ENCODE measurements at regions not wholly inside any gene's neighbourhood (a gene's known extent, or its start where the extent isn't known, plus 50 kb on each side); places are given as distances from the start of the nearest gene placed in this dataset.

DNA sequence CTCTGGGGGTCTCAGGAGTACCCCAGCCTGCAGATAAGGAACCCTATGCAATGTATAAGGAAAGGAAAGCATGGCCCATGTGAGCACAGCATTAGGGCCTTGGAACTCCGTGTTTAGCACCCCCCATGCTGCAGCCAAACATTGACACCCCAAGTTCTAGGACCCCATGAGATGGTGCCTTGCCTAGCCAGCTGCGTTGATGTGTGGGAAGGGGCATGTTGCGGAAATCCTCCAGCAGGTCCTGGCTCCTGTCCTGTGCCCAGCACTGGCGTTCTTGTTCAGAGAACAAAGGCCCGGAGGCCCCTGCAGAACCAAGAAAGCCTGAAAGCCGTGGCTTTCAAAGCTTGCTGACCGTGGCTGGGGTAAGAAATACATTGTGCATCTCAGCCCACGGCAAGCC is 99.4 kb upstream of the DIO3 start:
- Mint-ChIP-seq H3K4me3 (no peak overlapping the region), H3K9me3 (no peaks in the 10 kb centered on the region), H3K36me3 (peaks cover 0 to 5% (median 1%) of the 10 kb centered on the region in 3 donors), H3K4me1 (peaks cover 2 to 3% (median 3%) of the 10 kb centered on the region in 4 donors), H3K27ac (no peak overlapping the region), H3K27me3 (peaks cover 7 to 31% (median 22%) of the 10 kb centered on the region in 5 donors)
- DNase-seq (no peak), ATAC-seq (no peak)
- POLR2A ChIA-PET = no interaction called here

DNA sequence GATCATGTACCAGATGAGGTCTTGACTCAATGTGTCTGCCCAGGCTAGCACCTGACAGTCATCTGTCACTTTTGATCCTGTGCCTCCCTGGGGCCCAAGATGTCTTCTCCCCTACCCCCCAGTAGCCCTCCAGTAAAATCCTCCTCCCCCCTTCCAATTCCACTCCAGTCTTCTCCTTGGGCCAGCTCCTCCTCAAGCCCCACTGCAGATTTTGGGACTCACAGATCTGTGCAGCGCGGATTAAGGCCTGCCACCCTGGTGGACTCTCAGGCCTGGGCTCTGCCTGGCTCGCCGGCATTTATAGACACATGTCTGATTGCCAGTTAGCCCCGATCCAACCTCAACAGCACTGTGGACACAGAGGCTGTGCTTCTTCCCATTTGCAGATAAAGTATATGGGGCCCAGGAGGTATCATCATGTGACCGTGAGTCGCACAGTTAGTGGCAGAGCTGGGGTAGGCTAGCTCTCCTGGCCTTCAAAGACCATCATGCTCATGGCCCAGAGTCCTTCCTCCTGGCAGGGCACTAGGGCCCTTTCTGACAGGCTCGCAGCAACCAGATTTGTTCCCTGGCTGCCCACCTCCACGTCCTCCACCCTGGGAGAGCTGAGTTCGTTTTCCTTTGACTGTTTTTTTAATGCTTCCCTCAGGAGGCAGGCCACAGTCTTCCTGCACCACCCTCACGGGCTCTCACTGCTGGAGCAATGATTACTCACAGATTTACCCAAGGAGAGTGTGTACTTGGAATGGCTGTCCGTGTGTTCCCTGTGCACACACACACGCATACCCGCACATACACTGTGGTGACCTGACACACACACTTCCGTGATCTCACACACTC is 98.3 kb upstream of the DIO3 start:
- H3K4me1 Mint-ChIP-seq = peaks cover 0 to 2% (median under 1%) of the 10 kb centered on the region in 4 donors
- no peaks in the 10 kb centered on the region for H3K9me3 Mint-ChIP-seq
- POLR2A ChIA-PET = no interaction called here
- peaks cover 0 to 5% (median 0%) of the 10 kb centered on the region in 3 donors for H3K36me3 Mint-ChIP-seq
- no peak for ATAC-seq
- H3K27me3 Mint-ChIP-seq = peaks cover 9 to 34% (median 24%) of the 10 kb centered on the region in 5 donors
- H3K27ac Mint-ChIP-seq = no peak overlapping the region
- H3K4me3 Mint-ChIP-seq = no peak overlapping the region
- no peak for DNase-seq

DNA sequence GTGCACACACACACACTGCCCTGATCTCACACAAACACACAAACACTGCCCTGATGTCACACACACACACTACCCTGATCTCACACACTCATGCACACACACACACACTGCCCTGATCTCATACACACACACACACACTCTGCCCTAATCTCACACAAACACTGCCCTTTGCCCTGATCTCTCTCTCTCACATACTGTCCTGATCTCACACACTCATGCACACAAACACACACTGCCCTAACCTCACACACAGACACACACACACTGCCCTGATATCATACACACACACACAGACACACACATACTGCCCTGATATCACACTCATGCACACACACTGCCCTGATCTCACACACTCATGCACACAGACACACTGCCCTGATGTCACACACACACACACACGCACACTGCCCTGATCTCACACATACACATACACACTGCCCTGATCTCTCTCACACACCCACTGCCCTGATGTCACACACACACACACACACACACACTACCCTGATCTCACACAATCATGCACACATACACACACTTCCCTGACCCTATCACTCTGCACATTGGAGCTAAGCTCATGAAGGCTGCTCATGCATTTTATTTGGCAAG is 97.6 kb upstream of the DIO3 start:
- no peak overlapping the region for H3K4me3 Mint-ChIP-seq
- POLR2A ChIA-PET = no interaction called here

DNA sequence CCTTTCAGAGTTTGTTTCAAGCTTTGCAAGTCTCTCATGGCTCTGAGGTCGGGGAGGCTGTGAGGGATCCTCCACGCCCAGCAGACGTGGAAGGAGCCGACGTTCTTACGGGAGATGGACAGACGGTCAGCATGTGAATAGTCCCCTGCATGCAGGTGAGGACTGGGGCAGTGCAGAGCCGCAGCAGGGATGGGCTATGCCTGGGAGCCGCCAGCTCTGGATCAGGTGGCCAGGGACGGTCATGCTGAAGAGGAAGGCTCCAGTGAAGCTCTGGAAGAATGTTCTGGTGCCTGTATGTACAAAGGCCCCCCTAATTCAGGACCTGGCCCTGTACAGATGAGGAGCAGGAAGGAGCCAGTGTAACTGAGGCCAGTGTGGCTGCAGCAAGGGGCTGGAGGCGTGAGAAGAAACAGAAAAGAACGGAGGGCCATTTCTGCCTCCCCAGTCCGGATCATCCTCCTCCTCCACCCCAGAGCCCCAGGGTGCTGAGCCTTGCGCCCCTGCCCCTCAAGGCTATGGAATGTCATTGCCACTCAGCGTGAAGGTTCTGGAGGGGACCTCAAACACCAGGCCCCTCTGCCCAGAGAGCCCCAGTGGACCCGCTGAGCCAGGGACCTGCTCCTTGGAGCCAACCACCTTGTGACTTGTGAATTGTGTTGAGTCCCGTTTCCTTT is 96.8 kb upstream of the DIO3 start:
- no peak for ATAC-seq
- no peak for DNase-seq
- Mint-ChIP-seq H3K9me3 (no peaks in the 10 kb centered on the region), H3K27ac (no peak overlapping the region), H3K36me3 (peaks cover 0 to 5% (median 0%) of the 10 kb centered on the region in 3 donors), H3K4me3 (no peak overlapping the region), H3K27me3 (peaks cover 9 to 34% (median 22%) of the 10 kb centered on the region in 5 donors), H3K4me1 (no peaks in the 10 kb centered on the region)
- POLR2A ChIA-PET = no interaction called here

More for the DNA sequence above, 97.6 kb upstream of the DIO3 start:
- H3K27me3 Mint-ChIP-seq = peaks cover 9 to 34% (median 24%) of the 10 kb centered on the region in 5 donors
- no peak for DNase-seq
- ATAC-seq = no peak
- H3K9me3 Mint-ChIP-seq = no peaks in the 10 kb centered on the region
- peaks cover 0 to 5% (median 0%) of the 10 kb centered on the region in 3 donors for H3K36me3 Mint-ChIP-seq
- H3K4me1 Mint-ChIP-seq = peaks cover 0 to 2% (median under 1%) of the 10 kb centered on the region in 4 donors
- no peak overlapping the region for H3K27ac Mint-ChIP-seq

DNA sequence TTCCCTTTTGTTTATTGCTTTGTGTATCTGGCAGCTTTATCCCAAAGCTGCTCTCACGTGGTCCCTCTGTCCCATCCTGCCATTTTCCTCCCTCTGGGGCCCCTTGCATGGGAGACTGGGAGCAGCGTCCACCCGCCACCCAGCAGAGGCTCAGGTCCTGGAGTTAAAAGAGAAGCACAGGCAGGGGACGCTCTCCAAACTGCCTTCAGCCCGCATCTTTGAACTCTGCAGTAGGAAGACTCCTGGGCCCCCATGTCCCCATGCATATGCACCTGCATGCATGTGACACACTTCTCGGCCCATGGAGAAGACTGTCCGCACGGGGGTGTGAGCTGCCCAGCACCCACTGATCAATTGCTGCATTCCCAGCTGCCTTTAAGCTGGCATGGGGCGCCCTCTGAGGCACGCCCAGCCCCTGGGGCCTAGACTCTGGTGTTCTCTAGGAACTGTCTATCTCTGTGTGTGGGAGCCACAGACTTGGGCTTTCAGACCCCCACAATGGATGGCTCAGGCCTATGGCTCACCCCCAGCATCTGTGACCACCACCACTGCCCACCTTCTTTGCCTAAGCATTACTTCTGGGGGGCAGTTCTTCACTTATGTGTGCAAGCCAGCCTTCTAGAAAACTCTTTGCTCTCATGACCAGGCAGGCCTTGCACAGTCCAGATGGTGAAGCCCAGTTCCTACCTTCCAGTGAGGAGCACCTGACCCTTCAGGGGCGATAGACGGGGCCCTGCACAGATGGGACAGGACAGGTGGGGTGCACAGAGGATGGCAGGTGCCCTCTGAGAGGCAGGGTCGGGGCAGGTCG is 96.1 kb upstream of the DIO3 start:
- no peak overlapping the region for H3K4me3 Mint-ChIP-seq
- POLR2A ChIA-PET = no interaction called here
- peaks cover 9 to 33% (median 18%) of the 10 kb centered on the region in 5 donors for H3K27me3 Mint-ChIP-seq
- DNase-seq (no peak), ATAC-seq (no peak)
- H3K36me3 Mint-ChIP-seq = peaks cover 0 to 3% (median 0%) of the 10 kb centered on the region in 3 donors
- H3K9me3 Mint-ChIP-seq = no peaks in the 10 kb centered on the region
- H3K4me1 Mint-ChIP-seq = no peaks in the 10 kb centered on the region
- peak overlapping the region in 1 of 10 donors; percentile 52 for H3K27ac Mint-ChIP-seq

DNA sequence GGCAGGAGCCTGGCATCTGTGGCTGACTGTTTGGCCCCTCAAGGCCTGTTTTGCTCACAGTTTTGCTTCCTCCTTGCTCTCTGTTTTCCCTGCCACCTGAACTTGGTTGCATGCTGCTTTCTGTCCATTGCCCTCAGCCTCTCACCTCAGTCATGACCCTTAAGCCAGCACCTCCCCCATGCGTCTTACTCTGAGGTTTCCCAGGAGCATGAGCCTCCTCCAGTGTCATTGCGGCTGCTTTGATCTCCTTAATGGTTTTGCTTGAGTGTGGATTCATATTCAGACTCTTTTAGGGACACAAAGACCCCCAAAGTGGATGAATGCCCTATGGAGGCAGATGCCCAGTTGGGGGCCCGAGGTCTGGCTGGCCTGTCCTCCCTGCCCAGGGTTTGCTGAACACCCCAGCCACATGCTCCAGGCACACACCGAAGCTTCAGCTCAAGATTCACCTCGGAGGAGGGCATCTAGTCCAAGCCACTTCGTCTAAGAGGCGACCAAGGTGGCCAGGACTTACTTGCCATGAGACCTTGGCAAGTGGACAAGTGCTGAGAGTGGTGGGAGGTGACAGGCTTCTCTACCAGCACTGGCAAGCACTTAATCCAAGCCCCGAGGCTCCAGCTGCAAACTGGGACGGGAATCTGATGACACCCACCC is 95.4 kb upstream of the DIO3 start:
- Mint-ChIP-seq H3K27ac (no peak overlapping the region), H3K4me3 (no peak overlapping the region), H3K36me3 (no peaks in the 10 kb centered on the region), H3K27me3 (peaks cover 5 to 26% (median 11%) of the 10 kb centered on the region in 5 donors), H3K4me1 (no peaks in the 10 kb centered on the region), H3K9me3 (no peaks in the 10 kb centered on the region)
- POLR2A ChIA-PET = no interaction called here
- ATAC-seq (no peak), DNase-seq (no peak)

DNA sequence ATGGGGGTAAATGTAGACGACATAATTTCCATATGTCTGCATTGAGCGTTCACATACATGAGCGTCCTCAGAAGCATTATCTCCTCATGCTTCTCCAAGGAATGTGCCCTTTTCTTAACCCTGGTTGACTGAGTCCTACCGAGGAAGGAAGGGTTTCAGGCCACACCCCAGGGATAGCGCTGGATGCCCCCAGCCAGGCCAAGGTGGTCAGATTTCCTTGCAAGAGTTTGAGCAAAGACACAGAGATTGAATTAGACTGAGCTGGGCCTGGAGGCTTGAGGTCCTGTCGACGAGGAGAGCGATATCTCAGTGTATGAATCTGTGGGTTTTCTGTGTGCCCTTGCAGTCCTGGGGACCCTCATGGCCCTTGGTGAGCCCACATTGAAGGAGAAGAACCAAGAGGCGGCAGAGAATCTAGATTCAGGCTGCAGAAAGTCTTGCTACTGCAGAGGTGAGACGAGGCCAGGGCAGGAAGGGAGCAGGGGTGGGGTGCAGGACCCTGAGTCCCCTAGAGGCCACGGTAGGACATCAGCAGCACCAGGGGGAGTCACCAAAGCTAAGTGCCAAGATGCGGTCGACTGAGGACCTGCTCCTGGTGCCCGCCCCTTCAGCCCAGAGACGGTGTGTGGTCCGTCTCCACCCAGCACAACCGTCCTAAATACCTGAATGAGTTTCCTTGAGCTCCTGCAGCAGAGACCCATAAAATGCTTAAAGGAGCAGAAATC is 94.7 kb upstream of the DIO3 start:
- Mint-ChIP-seq H3K4me3 (no peak overlapping the region), H3K36me3 (no peaks in the 10 kb centered on the region), H3K9me3 (no peaks in the 10 kb centered on the region), H3K27ac (no peak overlapping the region), H3K27me3 (peaks cover 5 to 21% (median 11%) of the 10 kb centered on the region in 5 donors), H3K4me1 (no peaks in the 10 kb centered on the region)
- no peak for ATAC-seq
- POLR2A ChIA-PET = no interaction called here
- DNase-seq = no peak

DNA sequence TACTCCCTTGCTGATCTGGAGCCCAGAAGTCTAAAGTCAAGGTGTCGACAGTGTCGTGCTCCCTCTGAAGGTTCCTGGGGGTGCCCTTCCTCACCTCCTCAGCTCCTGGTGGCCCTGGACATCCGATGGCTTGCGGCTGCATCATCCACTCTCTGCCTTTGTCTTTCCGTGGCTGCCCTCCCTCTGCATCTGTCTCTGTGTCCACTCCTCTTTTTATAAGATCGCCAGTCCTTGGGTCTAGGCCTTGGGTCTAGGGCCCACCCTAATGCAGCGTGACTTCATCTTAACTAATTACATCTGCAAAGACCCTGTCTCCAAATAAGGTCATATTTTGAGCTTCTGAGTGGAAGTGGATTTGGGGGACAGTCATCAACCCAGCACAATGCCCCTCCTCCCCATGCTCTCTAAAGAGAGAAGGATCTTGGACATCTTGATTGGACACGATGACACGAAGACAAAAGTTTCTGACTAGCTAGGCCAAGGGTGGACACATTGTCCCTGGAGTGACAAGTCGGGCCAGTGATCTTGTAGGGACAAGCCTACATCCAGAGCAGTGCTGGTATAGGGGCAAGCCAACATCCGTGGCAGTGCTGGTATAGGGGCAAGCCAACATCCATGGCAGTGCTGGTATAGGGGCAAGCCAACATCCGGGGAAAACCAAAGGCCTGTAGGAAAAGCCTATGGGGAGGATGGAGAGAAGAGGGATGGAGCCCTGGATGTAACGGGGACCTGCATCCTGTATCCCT is 93.9 kb upstream of the DIO3 start:
- Mint-ChIP-seq H3K9me3 (no peaks in the 10 kb centered on the region), H3K4me1 (no peaks in the 10 kb centered on the region), H3K27ac (peak overlapping the region in 1 of 10 donors; percentile 5), H3K36me3 (no peaks in the 10 kb centered on the region), H3K4me3 (no peak overlapping the region), H3K27me3 (peaks cover 3 to 20% (median 7%) of the 10 kb centered on the region in 5 donors)
- no peak for ATAC-seq
- POLR2A ChIA-PET = interaction anchor here (0.6 kb wide), 1 partner anchor 383 kb away, joined by 3 read pairs; no protein-coding TSS in a partner anchor
- DNase-seq = no peak

DNA sequence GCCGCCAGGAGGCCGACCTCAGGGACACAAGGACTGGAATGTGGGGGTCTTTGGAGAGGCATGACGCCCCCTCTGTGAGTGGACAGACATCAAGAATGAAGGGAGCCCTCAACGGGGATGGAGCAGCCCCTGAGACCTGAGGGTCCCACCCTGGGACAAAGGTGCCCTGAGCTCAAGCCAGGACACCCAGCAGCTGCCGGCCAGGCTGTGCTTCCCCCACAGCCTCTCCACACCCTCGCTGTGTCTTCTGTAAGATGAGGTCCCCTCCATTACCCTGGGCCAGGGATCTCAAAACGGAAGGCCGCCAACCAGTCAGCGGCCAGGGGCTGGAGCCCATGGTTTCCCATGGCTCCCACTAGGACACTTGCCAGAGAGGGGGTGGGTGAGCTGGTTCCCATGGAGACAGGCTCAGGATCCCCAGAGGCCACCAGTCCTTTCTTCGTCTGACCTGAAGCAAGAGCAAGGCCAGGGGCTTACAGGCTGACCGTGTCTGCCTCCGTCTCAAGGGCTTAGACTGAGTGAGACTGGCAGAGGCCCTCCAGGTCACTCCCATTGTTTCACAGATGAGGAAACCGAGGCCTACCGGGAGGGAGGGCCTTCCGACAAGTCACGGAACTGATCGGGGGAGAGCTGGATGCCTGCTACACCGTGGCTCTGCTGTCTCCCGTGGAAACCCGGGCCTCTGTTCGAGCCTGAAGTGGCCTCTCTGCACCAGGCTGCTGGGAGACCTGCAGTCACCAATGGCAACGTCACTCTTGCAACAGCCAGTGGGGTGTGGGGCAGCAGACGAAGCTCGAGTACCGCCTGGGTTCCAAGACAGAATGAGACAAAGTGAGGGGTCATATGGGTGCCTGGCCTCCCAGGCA is 91.7 kb upstream of the DIO3 start:
- H3K27ac Mint-ChIP-seq = peak overlapping the region in 1 of 10 donors; percentile 40
- no peaks in the 10 kb centered on the region for H3K9me3 Mint-ChIP-seq
- peaks cover 3 to 28% (median 12%) of the 10 kb centered on the region in 5 donors for H3K27me3 Mint-ChIP-seq

DNA sequence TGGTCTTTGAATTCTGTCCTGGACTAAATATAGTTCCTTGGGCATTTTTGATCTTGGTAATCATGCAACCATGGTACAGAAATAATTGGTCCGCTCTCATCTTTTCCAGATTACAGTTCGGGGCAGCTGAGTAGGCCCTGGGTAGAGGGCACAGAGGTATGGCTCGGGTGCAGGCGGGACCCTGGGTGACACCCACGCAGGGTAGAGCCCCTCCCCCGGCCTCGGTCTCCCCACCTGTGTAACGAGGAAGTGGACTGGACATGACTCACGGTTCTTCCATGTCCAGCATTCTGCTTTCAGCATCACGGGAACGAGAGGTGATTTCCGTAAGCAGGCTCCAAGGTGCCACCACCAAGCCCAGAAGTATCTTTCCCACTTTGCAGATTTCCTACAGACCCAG is 91.0 kb upstream of the DIO3 start:
- DNase-seq (no peak), ATAC-seq (no peak)
- no peaks in the 10 kb centered on the region for H3K36me3 Mint-ChIP-seq
- H3K27me3 Mint-ChIP-seq = peaks cover 3 to 30% (median 14%) of the 10 kb centered on the region in 5 donors
- no peaks in the 10 kb centered on the region for H3K4me1 Mint-ChIP-seq
- no peak overlapping the region for H3K4me3 Mint-ChIP-seq
- no peaks in the 10 kb centered on the region for H3K9me3 Mint-ChIP-seq
- H3K27ac Mint-ChIP-seq = no peak overlapping the region
- POLR2A ChIA-PET = no interaction called here

More for the DNA sequence above, 91.7 kb upstream of the DIO3 start:
- no peak for ATAC-seq
- Mint-ChIP-seq H3K4me3 (no peak overlapping the region), H3K4me1 (no peaks in the 10 kb centered on the region), H3K36me3 (no peaks in the 10 kb centered on the region)
- POLR2A ChIA-PET = no interaction called here
- no peak for DNase-seq

Measured in naive thymus-derived CD8-positive, alpha-beta T cell (primary cell).